ENCODE measurements at regions not wholly inside any gene's neighbourhood (a gene's known extent, or its start where the extent isn't known, plus 50 kb on each side); places are given as distances from the start of the nearest gene placed in this dataset.

- peak; percentile 12 for DNase-seq
- Histone ChIP-seq H2AFZ (ENCODE audit: low read depth, low read length) (no peak overlapping the region), H3K79me2 (ENCODE audit: insufficient read depth, low read length) (no peaks in the 10 kb centered on the region), H3K9ac (ENCODE audit: low read depth, low read length) (no peak overlapping the region), H3K9me3 (ENCODE audit: insufficient read depth, low read length, severe bottlenecking) (no peaks in the 10 kb centered on the region), H4K20me1 (ENCODE audit: insufficient read depth, low read length) (no peaks in the 10 kb centered on the region), H3K27me3 (ENCODE audit: insufficient read depth, low read length, poor library complexity) (no peaks in the 10 kb centered on the region), H3K4me1 (ENCODE audit: insufficient read depth, low read length) (no peaks in the 10 kb centered on the region), H3K4me3 (ENCODE audit: low read depth in 1 of 2, low read length in 2 of 2) (no peak overlapping the region), H3K4me2 (ENCODE audit: insufficient read depth, low read length) (no peak overlapping the region), H3K36me3 (ENCODE audit: insufficient read depth, low read length) (no peaks in the 10 kb centered on the region), H3K27ac (ENCODE audit: low read length) (no peak overlapping the region)
- peak; percentile 69; the same call in 1 of the 3 replicates for ATAC-seq (ENCODE audit: insufficient read depth, low read depth)
- TF ChIP-seq EZH2 (IDR thresholded peaks at IDR 0.05; ENCODE audit: borderline replicate concordance, low read depth, low read length, severe bottlenecking), result no peak
- TF ChIP-seq CTCF (IDR thresholded peaks at IDR 0.05; ENCODE audit: borderline replicate concordance, extremely low read depth, low read length, poor library complexity, severe bottlenecking), result no peak
Measured at GRCh38 chr4:54941994-54942552, 183.3 kb downstream of the KDR start.

GRCh38 chr4:54940996-54941865, 184.2 kb downstream of the KDR start:
- Histone ChIP-seq H3K4me1 (ENCODE audit: insufficient read depth, low read length) (no peaks in the 10 kb centered on the region), H3K4me2 (ENCODE audit: insufficient read depth, low read length) (no peak overlapping the region), H3K27ac (ENCODE audit: low read length) (no peak overlapping the region), H4K20me1 (ENCODE audit: insufficient read depth, low read length) (no peaks in the 10 kb centered on the region), H3K36me3 (ENCODE audit: insufficient read depth, low read length) (no peaks in the 10 kb centered on the region), H3K79me2 (ENCODE audit: insufficient read depth, low read length) (no peaks in the 10 kb centered on the region), H3K9me3 (ENCODE audit: insufficient read depth, low read length, severe bottlenecking) (no peaks in the 10 kb centered on the region), H3K4me3 (ENCODE audit: low read depth in 1 of 2, low read length in 2 of 2) (no peak overlapping the region), H3K9ac (ENCODE audit: low read depth, low read length) (no peak overlapping the region), H3K27me3 (ENCODE audit: insufficient read depth, low read length, poor library complexity) (no peaks in the 10 kb centered on the region), H2AFZ (ENCODE audit: low read depth, low read length) (no peak overlapping the region)
- TF ChIP-seq EZH2 (IDR thresholded peaks at IDR 0.05; ENCODE audit: borderline replicate concordance, low read depth, low read length, severe bottlenecking) (no peak), CTCF (IDR thresholded peaks at IDR 0.05; ENCODE audit: borderline replicate concordance, extremely low read depth, low read length, poor library complexity, severe bottlenecking) (no peak)
- no peak for DNase-seq
- ATAC-seq (ENCODE audit: insufficient read depth, low read depth), result no peak

GRCh38 chr4:54937501-54937900, 187.9 kb downstream of the KDR start:
- DNase-seq, result no peak
- no peak overlapping the region for H3K4me2 ChIP-seq (ENCODE audit: insufficient read depth, low read length)

More at GRCh38 chr4:54937501-54937900, 187.9 kb downstream of the KDR start:
- no peaks in the 10 kb centered on the region for H3K79me2 ChIP-seq (ENCODE audit: insufficient read depth, low read length)
- no peaks in the 10 kb centered on the region for H3K4me1 ChIP-seq (ENCODE audit: insufficient read depth, low read length)
- no peaks in the 10 kb centered on the region for H4K20me1 ChIP-seq (ENCODE audit: insufficient read depth, low read length)
- H3K9ac ChIP-seq (ENCODE audit: low read depth, low read length), result no peak overlapping the region
- no peaks in the 10 kb centered on the region for H3K36me3 ChIP-seq (ENCODE audit: insufficient read depth, low read length)
- no peak for ATAC-seq (ENCODE audit: insufficient read depth, low read depth)
- no peak overlapping the region for H3K27ac ChIP-seq (ENCODE audit: low read length)
- TF ChIP-seq EZH2 (IDR thresholded peaks at IDR 0.05; ENCODE audit: borderline replicate concordance, low read depth, low read length, severe bottlenecking) (no peak), CTCF (IDR thresholded peaks at IDR 0.05; ENCODE audit: borderline replicate concordance, extremely low read depth, low read length, poor library complexity, severe bottlenecking) (no peak)
- no peak overlapping the region for H2AFZ ChIP-seq (ENCODE audit: low read depth, low read length)
- no peaks in the 10 kb centered on the region for H3K9me3 ChIP-seq (ENCODE audit: insufficient read depth, low read length, severe bottlenecking)
- H3K4me3 ChIP-seq (ENCODE audit: low read depth in 1 of 2, low read length in 2 of 2), result no peak overlapping the region
- H3K27me3 ChIP-seq (ENCODE audit: insufficient read depth, low read length, poor library complexity), result no peaks in the 10 kb centered on the region
